Fibroblast of lung (primary cell): ENCODE measurements at regions not wholly inside any gene's neighbourhood (a gene's known extent, or its start where the extent isn't known, plus 50 kb on each side); places are given as distances from the start of the nearest gene placed in this dataset.

Experiments
- DNase-seq, 2 donors: peaks; one replicate each; pipeline versions ENCODE4 v3.0.0 to v3.0.0-alpha.2; 2010; ENCODE audit warnings: low read depth in 2 of 2
- H2AFZ ChIP-seq: 2 replicates; pipeline ENCODE4 v1.5.1; 2012; ENCODE audit warnings: low read length, control low read depth, inconsistent platforms
- H3K27ac ChIP-seq: 2 replicates; pipeline ENCODE4 v1.5.1; 2011; ENCODE audit warnings: low read length, control low read depth; ENCODE audit not compliant: insufficient read depth
- H3K27me3 ChIP-seq: 2 replicates; pipeline ENCODE4 v1.5.1; 2011; ENCODE audit warnings: mild to moderate bottlenecking, low read length; ENCODE audit not compliant: control insufficient read depth, insufficient read depth
- H3K36me3 ChIP-seq: 2 replicates; pipeline ENCODE4 v1.5.1; 2011; ENCODE audit warnings: low read length; ENCODE audit not compliant: control insufficient read depth, insufficient read depth
- H3K4me1 ChIP-seq: 2 replicates; pipeline ENCODE4 v1.5.1; 2011; ENCODE audit warnings: low read length; ENCODE audit not compliant: control insufficient read depth, insufficient read depth; ENCODE audit errors: extremely low read depth
- H3K4me2 ChIP-seq: 2 replicates; pipeline ENCODE4 v1.5.1; 2011; ENCODE audit warnings: low read length, control low read depth; ENCODE audit not compliant: insufficient read depth; ENCODE audit errors: extremely low read depth
- H3K4me3 ChIP-seq, 4 experiments: fragments of 200-600 bp in 1 of 4; sonication (generic) in 1 of 4; replicated peaks in 1 of 4; 2 replicates each; pipeline ENCODE4 v1.5.1; 2011 to 2016; ENCODE audit warnings: low read length in 4 of 4, low read depth in 3 of 4, mild to moderate bottlenecking in 3 of 4, control low read depth in 2 of 4, inconsistent platforms in 1 of 4, mixed read lengths in 1 of 4; ENCODE audit not compliant: insufficient read depth in 1 of 4; ENCODE audit errors: control extremely low read depth in 1 of 4
- H3K79me2 ChIP-seq: 2 replicates; pipeline ENCODE4 v1.5.1; 2012; ENCODE audit warnings: mild to moderate bottlenecking, low read length, inconsistent platforms; ENCODE audit not compliant: control insufficient read depth, insufficient read depth
- H3K9ac ChIP-seq: 2 replicates; pipeline ENCODE4 v1.5.1; 2011; ENCODE audit warnings: mild to moderate bottlenecking, low read length, control low read depth; ENCODE audit not compliant: insufficient read depth
- H3K9me3 ChIP-seq: 2 replicates; pipeline ENCODE4 v1.5.1; 2012; ENCODE audit warnings: low read depth, low read length; ENCODE audit not compliant: control insufficient read depth, insufficient read depth
- H4K20me1 ChIP-seq: 2 replicates; pipeline ENCODE4 v1.5.1; 2011; ENCODE audit warnings: low read length; ENCODE audit not compliant: control insufficient read depth, insufficient read depth; ENCODE audit errors: extremely low read depth
- CTCF ChIP-seq, 2 donors: IDR thresholded peaks in 1 of 2; conservative IDR thresholded peaks in 1 of 2; 1 replicate in 1 of 2; 2 replicates in 1 of 2; pipeline ENCODE4 v1.5.1; 2011 to 2012; ENCODE audit warnings: low read length in 2 of 2, control low read depth in 1 of 2, inconsistent platforms in 1 of 2, low read depth in 1 of 2, mild to moderate bottlenecking in 1 of 2
- EZH2 ChIP-seq: IDR thresholded peaks from 2 replicates; pipeline ENCODE4 v1.5.1; 2012; ENCODE audit warnings: low read length, control low read depth, mild to moderate bottlenecking; ENCODE audit errors: missing control alignments

DNA sequence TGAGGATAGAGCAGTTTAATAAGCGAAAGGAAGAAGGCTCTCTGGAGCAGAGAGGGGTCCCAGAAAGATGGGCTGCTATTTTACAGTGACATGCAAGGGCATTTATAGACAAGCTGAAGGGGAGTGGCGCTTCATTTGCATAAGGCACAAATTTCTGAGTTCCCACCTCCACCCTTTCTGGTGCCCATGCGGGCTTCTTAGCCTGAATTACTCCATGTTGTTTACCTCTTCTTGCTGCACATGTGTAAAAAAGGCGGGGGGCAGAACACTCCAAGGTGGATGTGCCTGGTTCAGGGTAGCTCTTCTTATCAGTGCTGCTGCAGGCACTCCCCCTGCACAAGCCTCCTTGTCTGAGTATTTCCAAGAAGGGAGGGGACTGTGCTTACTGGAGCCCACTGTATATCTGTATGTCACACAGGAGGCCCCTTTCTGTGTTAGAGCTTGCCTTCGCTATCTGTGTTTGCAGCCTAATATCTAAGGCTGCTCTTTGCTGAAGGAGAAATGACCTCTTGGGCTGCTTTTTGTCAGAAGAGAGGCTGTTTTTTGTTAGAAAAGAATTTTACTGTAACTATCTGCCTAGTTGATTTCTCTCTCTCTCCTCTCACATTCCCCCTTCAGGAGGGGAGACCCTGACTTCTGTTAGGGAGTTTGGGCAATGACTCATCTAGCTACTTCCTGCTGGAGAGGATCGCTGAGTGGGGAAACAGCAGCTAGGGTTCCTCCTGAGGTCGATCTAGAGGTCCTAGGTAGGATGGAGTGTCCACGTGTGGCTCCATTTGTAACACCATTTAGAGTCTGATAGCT lies 1057.0 kb upstream of the CNTN5 start:
- no peaks in the 10 kb centered on the region for H3K79me2 ChIP-seq
- no peaks in the 10 kb centered on the region for H3K9me3 ChIP-seq
- no peak overlapping the region for H3K9ac ChIP-seq
- no peak for TF ChIP-seq EZH2
- no peak for TF ChIP-seq CTCF (conservative IDR thresholded peaks at IDR 0.05 in 1 of 2, IDR thresholded peaks at IDR 0.05 in 1 of 2; ENCODE audit: low read depth in 1 of 2, low read length in 2 of 2)
- H3K4me3 ChIP-seq: no peak overlapping the region
- H4K20me1 ChIP-seq: no peaks in the 10 kb centered on the region
- no peaks in the 10 kb centered on the region for H3K36me3 ChIP-seq
- H3K4me2 ChIP-seq: no peak overlapping the region
- H2AFZ ChIP-seq: peak overlapping the region; percentile 51
- peak; percentile 1 to 57 for DNase-seq
- H3K27me3 ChIP-seq: no peaks in the 10 kb centered on the region
- H3K27ac ChIP-seq: no peak overlapping the region
- peaks cover 2% of the 10 kb centered on the region for H3K4me1 ChIP-seq

- Histone ChIP-seq H3K27me3 (no peaks in the 10 kb centered on the region), H3K27ac (no peak overlapping the region), H3K4me1 (peaks cover 2% of the 10 kb centered on the region), H3K9ac (no peak overlapping the region), H3K79me2 (no peaks in the 10 kb centered on the region), H3K36me3 (no peaks in the 10 kb centered on the region), H3K4me3 (no peak overlapping the region), H3K9me3 (no peaks in the 10 kb centered on the region), H2AFZ (no peak overlapping the region), H4K20me1 (no peaks in the 10 kb centered on the region), H3K4me2 (no peak overlapping the region)
- TF ChIP-seq CTCF (conservative IDR thresholded peaks at IDR 0.05 in 1 of 2, IDR thresholded peaks at IDR 0.05 in 1 of 2; ENCODE audit: low read depth in 1 of 2, low read length in 2 of 2) (no peak), EZH2 (no peak)
- DNase-seq: no peak
Measured at GRCh38 chr11:97964332-97965004, 1056.3 kb upstream of the CNTN5 start.

GRCh38 chr11:97965849-97966646 lies 1054.7 kb upstream of the CNTN5 start:
- Histone ChIP-seq H3K27me3 (no peaks in the 10 kb centered on the region), H3K27ac (peak overlapping the region; percentile 70), H3K9ac (no peak overlapping the region), H3K9me3 (no peaks in the 10 kb centered on the region), H3K4me3 (no peak overlapping the region), H3K4me1 (peaks cover 2% of the 10 kb centered on the region), H3K36me3 (no peaks in the 10 kb centered on the region), H3K79me2 (no peaks in the 10 kb centered on the region), H3K4me2 (peak overlapping the region; percentile 46), H2AFZ (peak overlapping the region; percentile 12), H4K20me1 (no peaks in the 10 kb centered on the region)
- peak; percentile 84 to 97 for DNase-seq
- TF ChIP-seq EZH2 (no peak), CTCF (conservative IDR thresholded peaks at IDR 0.05 in 1 of 2, IDR thresholded peaks at IDR 0.05 in 1 of 2; ENCODE audit: low read depth in 1 of 2, low read length in 2 of 2) (no peak)
